ENCODE measurements at regions not wholly inside any gene's neighbourhood (a gene's known extent, or its start where the extent isn't known, plus 50 kb on each side); places are given as distances from the start of the nearest gene placed in this dataset.

- no peak for TF ChIP-seq CTCF (IDR thresholded peaks at IDR 0.05)
- no peak for TF ChIP-seq POLR2A (IDR thresholded peaks at IDR 0.05)
Observed at GRCh38 chrY:7718626-7719025, 807.1 kb upstream of the AMELY start.
